Psoas muscle (tissue), 7 donors: ENCODE measurements at regions not wholly inside any gene's neighbourhood (a gene's known extent, or its start where the extent isn't known, plus 50 kb on each side); places are given as distances from the start of the nearest gene placed in this dataset.

ENCODE experiments used
- ATAC-seq, 4 donors: fragments of 200-7000 bp; cut with Tn5 transposase; one replicate each; pipeline ENCODE4 v1.9.1; 2020; ENCODE audit warnings: moderate library complexity in 3 of 4, mild to moderate bottlenecking in 2 of 4
- DNase-seq, 2 donors: peaks; one replicate each; pipeline ENCODE4 v3.0.0-alpha.2; 2020
- H3K27ac ChIP-seq: fragments of 200-600 bp; one replicate; pipeline ENCODE4 v1.8.0; 2022
- H3K27me3 ChIP-seq, 3 donors: fragments of 200-600 bp in 1 of 3; one replicate each; pipeline versions ENCODE4 v1.6.1 to v1.8.0; 2013 to 2022; ENCODE audit warnings: low read length in 2 of 3, mild to moderate bottlenecking in 2 of 3, moderate library complexity in 1 of 3; ENCODE audit not compliant: insufficient read depth in 3 of 3
- H3K36me3 ChIP-seq, 2 donors: fragments of 200-600 bp in 1 of 2; one replicate each; pipeline versions ENCODE4 v1.6.1 to v1.8.0; 2013 to 2022; ENCODE audit warnings: low read depth in 1 of 2, mild to moderate bottlenecking in 1 of 2, moderate library complexity in 1 of 2; ENCODE audit not compliant: insufficient read depth in 1 of 2
- H3K4me1 ChIP-seq: fragments of 200-600 bp; one replicate; pipeline ENCODE4 v1.8.0; 2022
- H3K4me3 ChIP-seq: fragments of 200-600 bp; one replicate; pipeline ENCODE4 v1.8.0; 2022; ENCODE audit warnings: mild to moderate bottlenecking
- H3K9me3 ChIP-seq: fragments of 200-600 bp; one replicate; pipeline ENCODE4 v1.8.0; 2022
- WGBS, 3 donors: extraction: QIAGEN DNeasy Blood & Tissue Kit; methylation state at CpG; one replicate each; pipeline versions ENCODE4 v1.1.6 to v1.1.7; 2013; 5-methylcytosine and 5-hydroxymethylcytosine counted together
- intact Hi-C, 2 donors: fragments of 100-400 bp; cut with DNase I; formaldehyde crosslinking; loops; one replicate each; pipeline versions ENCODE4 v1.11.0 to v1.14.2; 2022
- TF ChIP-seq, protein P1 (sequence below): fragments of 200-600 bp; IDR thresholded peaks from one replicate; pipeline ENCODE4 v1.8.0; 2022; ENCODE audit warnings: antibody characterized with exemption
- donor health status: healthy with polysubstance abuse.
- donor health status: DM: no; HTN: no; CAD: no; lungs with moderate emphysema.
- donor health status: Bipolar disorder and iron deficiency.
- donor health status: healthy.
- donor health status: DM: yes; HTN: yes; CAD: no.
- donor health status: DM: no; HTN: no; CAD: no.
- donor health status: DM: yes; HTN: yes; CAD: no.

DNA sequence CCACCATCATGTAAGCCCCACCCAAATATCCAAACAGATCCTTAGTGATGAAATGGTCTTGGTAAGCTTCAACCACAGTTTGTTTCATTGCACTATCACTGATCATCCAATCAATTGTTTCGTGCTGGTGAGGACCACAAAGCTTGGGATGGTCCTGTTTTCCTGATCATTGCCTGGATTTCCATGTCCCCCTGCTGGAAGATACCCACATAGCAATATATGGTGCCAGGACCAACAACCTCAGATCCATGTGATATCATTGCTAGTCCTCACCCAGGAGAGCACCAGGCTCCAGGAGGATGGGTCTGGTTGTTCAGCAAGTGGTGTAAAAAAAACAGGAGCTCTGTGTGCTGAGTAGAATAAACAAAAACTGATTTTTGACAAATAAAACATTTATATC lies 206.5 kb upstream of the SH3BP4 start:
- H3K4me1 ChIP-seq: no peaks in the 10 kb centered on the region
- DNase-seq (no peak), ATAC-seq (no peak)
- intact Hi-C loops: no loop called here
- peaks cover 0 to 3% (median 3%) of the 10 kb centered on the region in 3 donors for H3K27me3 ChIP-seq
- TF ChIP-seq, protein P1, sequence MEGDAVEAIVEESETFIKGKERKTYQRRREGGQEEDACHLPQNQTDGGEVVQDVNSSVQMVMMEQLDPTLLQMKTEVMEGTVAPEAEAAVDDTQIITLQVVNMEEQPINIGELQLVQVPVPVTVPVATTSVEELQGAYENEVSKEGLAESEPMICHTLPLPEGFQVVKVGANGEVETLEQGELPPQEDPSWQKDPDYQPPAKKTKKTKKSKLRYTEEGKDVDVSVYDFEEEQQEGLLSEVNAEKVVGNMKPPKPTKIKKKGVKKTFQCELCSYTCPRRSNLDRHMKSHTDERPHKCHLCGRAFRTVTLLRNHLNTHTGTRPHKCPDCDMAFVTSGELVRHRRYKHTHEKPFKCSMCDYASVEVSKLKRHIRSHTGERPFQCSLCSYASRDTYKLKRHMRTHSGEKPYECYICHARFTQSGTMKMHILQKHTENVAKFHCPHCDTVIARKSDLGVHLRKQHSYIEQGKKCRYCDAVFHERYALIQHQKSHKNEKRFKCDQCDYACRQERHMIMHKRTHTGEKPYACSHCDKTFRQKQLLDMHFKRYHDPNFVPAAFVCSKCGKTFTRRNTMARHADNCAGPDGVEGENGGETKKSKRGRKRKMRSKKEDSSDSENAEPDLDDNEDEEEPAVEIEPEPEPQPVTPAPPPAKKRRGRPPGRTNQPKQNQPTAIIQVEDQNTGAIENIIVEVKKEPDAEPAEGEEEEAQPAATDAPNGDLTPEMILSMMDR: no peak
- no peak overlapping the region for H3K27ac ChIP-seq
- no peaks in the 10 kb centered on the region for H3K9me3 ChIP-seq
- H3K4me3 ChIP-seq: no peak overlapping the region
- WGBS, 3 donors: 82 to 95% (median 91%) methylated on average over 1 of the region's 1 CpG
- H3K36me3 ChIP-seq: no peaks in the 10 kb centered on the region

DNA sequence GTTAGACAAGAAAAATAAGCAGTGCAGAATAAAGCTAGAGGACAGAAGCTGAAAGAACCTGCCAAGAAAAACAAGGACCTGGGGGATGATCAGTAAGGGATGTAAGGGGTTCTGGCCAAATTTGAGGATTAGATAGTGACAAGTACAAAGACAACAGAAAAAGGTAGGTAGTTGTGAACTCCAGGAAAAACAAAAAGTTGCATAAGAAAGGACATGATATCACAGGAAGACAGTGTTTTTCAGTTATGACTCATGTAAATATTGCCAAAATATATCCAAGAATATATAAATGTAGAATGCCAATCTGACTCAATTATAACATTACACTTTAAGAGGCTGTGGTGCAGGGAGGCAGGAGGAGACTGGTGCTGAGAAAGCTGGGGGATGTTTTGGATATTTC lies 209.8 kb upstream of the SH3BP4 start:
- H3K4me3 ChIP-seq: no peak overlapping the region
- TF ChIP-seq, protein P1: no peak
- no peak for ATAC-seq
- no peaks in the 10 kb centered on the region for H3K4me1 ChIP-seq
- H3K27me3 ChIP-seq: peaks cover 0 to 3% (median 0%) of the 10 kb centered on the region in 3 donors
- no peak for DNase-seq
- intact Hi-C loops: no loop called here
- no peak overlapping the region for H3K27ac ChIP-seq
- H3K36me3 ChIP-seq: no peaks in the 10 kb centered on the region
- no peaks in the 10 kb centered on the region for H3K9me3 ChIP-seq

DNA sequence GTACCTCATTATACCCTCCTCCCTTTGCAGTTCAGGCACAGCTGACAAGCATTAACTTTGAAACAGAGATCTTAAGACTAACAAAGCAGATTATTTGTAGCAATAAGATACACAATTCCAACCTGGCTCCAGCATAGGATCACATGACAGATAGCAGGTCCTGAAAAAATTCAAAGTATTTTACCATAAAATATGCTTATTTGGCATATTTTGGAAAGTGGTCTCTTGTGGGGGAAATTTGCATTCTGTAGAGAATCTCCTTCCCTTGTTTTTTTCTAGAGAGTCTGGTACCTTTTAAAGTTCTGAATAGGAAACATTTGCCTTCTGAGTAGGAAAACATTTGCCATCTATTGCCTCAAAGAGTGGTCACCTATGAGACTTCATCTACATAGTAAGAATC lies 212.8 kb upstream of the SH3BP4 start:
- Histone ChIP-seq H3K9me3 (peaks cover 8% of the 10 kb centered on the region), H3K27ac (no peak overlapping the region), H3K36me3 (no peaks in the 10 kb centered on the region), H3K27me3 (peaks cover 0 to 3% (median 0%) of the 10 kb centered on the region in 3 donors), H3K4me3 (no peak overlapping the region), H3K4me1 (no peaks in the 10 kb centered on the region)
- TF ChIP-seq, protein P1: no peak
- DNase-seq: no peak
- intact Hi-C loops: no loop called here
- no peak for ATAC-seq

DNA sequence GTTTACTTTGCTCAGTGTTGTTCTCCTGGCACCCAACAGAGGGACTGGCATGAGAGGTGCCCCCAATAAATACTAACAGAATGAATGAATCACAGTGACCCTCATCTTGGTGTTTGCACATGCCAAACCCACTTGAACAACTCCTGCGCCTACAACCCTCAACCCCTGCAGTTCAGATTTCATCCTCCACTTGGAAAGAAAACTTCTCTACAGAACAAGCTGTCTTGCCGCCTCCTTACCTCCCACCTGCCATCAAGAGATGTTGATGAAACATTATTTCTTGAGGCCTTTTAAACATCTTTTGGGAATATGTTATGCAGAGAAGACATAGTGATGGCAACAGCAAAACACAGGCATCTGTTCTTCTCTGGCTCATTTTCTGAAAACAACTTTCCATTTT lies 216.0 kb upstream of the SH3BP4 start:
- Histone ChIP-seq H3K4me3 (no peak overlapping the region), H3K4me1 (no peaks in the 10 kb centered on the region), H3K27ac (no peak overlapping the region), H3K36me3 (no peaks in the 10 kb centered on the region), H3K27me3 (no peaks in the 10 kb centered on the region), H3K9me3 (peaks cover 8% of the 10 kb centered on the region)
- ATAC-seq (no peak), DNase-seq (no peak)
- TF ChIP-seq, protein P1: no peak
- intact Hi-C loops: no loop called here
- WGBS, 3 donors: 87 to 94% (median 94%) methylated on average over 2 of the region's 2 CpGs

DNA sequence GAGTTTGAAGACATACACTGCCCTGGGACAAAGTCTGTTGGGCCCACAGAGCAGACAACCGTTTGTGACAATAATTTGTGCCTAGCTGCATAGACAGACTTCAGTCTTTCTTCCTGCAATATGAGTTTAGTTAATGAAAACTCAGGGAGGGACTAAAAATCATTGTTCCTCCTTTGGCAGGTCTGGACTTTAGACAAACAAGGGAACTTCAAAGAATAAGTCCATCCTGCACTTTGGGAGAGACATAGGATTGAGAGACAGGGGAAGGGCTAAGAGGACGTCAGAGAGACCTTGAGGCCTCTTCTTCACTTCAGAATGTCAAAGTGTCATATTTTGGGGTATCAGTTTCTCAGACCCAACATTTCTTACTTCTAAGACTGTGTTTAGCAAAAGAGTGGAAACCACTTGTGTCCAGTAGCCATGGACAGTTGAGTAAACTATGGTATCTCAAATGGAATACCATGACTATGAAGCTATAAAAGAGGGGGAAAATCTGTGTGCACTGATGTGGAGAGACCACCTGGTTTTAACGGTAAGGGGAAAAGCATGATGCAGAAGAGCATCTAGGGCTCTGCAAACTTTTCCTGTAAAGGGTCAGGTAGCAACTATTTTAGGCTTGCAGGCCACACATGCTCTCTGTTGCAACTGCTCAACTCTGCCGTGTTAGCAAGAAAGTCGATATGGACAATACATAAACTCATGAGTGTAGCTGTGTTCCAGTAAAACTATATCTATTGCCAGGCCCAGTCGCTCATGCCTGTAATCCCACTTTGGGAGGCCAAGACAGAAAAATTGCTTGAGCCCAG lies 217.8 kb upstream of the SH3BP4 start:
- TF ChIP-seq, protein P1: no peak
- 50 to 62% (median 62%) methylated on average over 6 of the region's 6 CpGs for WGBS, 3 donors

More for the DNA sequence above, 217.8 kb upstream of the SH3BP4 start:
- Histone ChIP-seq H3K4me1 (no peaks in the 10 kb centered on the region), H3K9me3 (peaks cover 8% of the 10 kb centered on the region), H3K4me3 (no peak overlapping the region), H3K36me3 (no peaks in the 10 kb centered on the region), H3K27ac (no peak overlapping the region), H3K27me3 (no peaks in the 10 kb centered on the region)
- ATAC-seq (no peak), DNase-seq (no peak)
- intact Hi-C loops: no loop called here
